SU-DHL-6 (cell line): ENCODE measurements at regions not wholly inside any gene's neighbourhood (a gene's known extent, or its start where the extent isn't known, plus 50 kb on each side); places are given as distances from the start of the nearest gene placed in this dataset.

Source experiments
- CTCF ChIP-seq: fragments of 200-600 bp; sonication (generic); IDR thresholded peaks from one replicate; pipeline ENCODE4 v1.5.1; 2017; ENCODE audit warnings: antibody characterized with exemption, mild to moderate bottlenecking, low read length, moderate library complexity; ENCODE audit not compliant: insufficient read depth, poor library complexity, severe bottlenecking
- EZH2phosphoT487 ChIP-seq: fragments of 200-600 bp; sonication (generic), shearing (Covaris generic); conservative IDR thresholded peaks from 2 replicates; pipeline ENCODE4 v1.6.1; 2018; ENCODE audit warnings: mild to moderate bottlenecking, antibody characterized with exemption, low read length, moderate library complexity, mixed read lengths

- no peak for TF ChIP-seq CTCF
- no peak for TF ChIP-seq EZH2phosphoT487
Measured at GRCh38 chr10:20959242-20959641, 62.1 kb upstream of the NEBL start.
